Testis (tissue), 2 donors: ENCODE measurements at regions not wholly inside any gene's neighbourhood (a gene's known extent, or its start where the extent isn't known, plus 50 kb on each side); places are given as distances from the start of the nearest gene placed in this dataset.

ENCODE experiments used
- CTCF ChIP-seq, 3 experiments: fragments of 450-650 bp in 2 of 3; fragments of 200-600 bp in 1 of 3; sonication (generic) in 1 of 3; IDR thresholded peaks; one replicate each; pipeline ENCODE4 v1.5.1; 2016 to 2019; ENCODE audit warnings: antibody characterized with exemption in 3 of 3, mild to moderate bottlenecking in 2 of 3, moderate library complexity in 1 of 3
- POLR2A ChIP-seq: fragments of 450-650 bp; IDR thresholded peaks from one replicate; pipeline ENCODE4 v1.6.1; 2017; ENCODE audit warnings: antibody characterized with exemption, mild to moderate bottlenecking, moderate library complexity

- no peak for TF ChIP-seq CTCF (IDR thresholded peaks at IDR 0.05)
- TF ChIP-seq POLR2A = no peak
These were observed 1673.2 kb downstream of the LRRC4C start for GRCh38 chr11:39786281-39786680.
